Right ventricle myocardium inferior (tissue), 1 donor: ENCODE measurements at regions not wholly inside any gene's neighbourhood (a gene's known extent, or its start where the extent isn't known, plus 50 kb on each side); places are given as distances from the start of the nearest gene placed in this dataset.
"Not testable (repeated sequence)": the region's sequence is repeated elsewhere in the genome, so short reads cannot be mapped to it uniquely, and the experiment has no call there.

ENCODE experiments used
- ATAC-seq: fragments of 200-7000 bp; cut with Tn5 transposase; one replicate; pipeline ENCODE4 v1.9.1; 2020; ENCODE audit warnings: mild to moderate bottlenecking, moderate library complexity
- DNase-seq: peaks from one replicate; pipeline ENCODE4 v3.0.0; 2021; ENCODE audit errors: missing footprints
- intact Hi-C: fragments of 100-400 bp; cut with DNase I; formaldehyde crosslinking; loops from one replicate; pipeline ENCODE4 v1.11.0; 2022
- donor health status: DM: no; HTN: yes; CAD: no; lungs with severe emphysema.

- not testable (repeated sequence) for ATAC-seq, DNase-seq
- intact Hi-C loops, result loop anchor here (2.0 to 5.0 kb wide), 2 partner anchors 57 to 84 kb away; partner anchors contain the start of gene CTNNA1
These were observed 85.4 kb upstream of the CTNNA1 start for GRCh38 chr5:138667782-138668331.

DNA sequence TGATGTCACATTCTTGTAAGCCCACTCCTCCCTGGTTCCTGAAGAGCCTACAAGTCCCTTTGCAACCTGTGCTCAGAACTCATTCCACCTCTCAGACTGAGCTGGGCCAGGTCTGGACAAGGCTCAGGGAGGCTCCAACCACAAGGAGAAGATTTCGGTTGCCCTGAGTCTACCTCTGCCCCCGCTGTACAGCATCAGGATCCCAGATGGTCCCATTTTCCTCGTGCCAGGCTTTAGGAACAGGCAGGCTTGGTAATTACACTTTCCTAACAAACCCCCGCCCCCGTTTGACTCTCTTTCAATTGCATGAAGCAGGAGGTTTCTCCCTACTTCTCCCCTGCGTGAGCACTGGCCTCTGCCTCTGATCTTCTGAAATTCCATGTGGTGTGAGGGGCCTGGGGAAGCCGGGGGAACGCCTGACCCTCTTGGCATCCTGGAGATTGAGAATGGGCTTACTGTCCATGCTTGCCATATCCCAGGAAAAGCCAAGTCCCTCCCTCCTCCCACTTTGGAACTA lies 86.9 kb upstream of the CTNNA1 start:
- no peak for ATAC-seq
- no peak for DNase-seq
- intact Hi-C loops, result loop anchor here (5.0 kb wide), 1 partner anchor 86 kb away; the partner anchor contains the start of gene CTNNA1

DNA sequence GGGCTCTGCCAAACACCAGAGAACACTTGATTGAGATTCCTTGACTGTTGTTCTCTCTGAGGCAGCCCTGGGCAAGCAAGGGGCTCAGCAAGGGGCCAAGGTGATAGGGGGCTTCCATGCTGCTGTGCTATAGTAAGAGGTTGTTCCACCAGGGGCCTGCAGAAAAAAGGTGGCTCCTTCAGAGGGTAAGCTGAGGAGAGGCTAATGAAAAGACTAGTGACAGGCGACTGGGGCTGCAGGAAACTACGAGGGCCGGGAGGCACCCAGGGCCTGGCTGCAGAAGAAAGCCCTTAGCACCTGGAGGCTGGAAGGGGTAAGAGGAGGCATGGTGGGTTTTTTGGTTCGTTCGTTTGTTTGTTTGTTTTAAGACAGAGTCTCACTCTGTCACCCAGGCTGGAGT lies 88.0 kb upstream of the CTNNA1 start:
- ATAC-seq (no peak), DNase-seq (no peak)

DNA sequence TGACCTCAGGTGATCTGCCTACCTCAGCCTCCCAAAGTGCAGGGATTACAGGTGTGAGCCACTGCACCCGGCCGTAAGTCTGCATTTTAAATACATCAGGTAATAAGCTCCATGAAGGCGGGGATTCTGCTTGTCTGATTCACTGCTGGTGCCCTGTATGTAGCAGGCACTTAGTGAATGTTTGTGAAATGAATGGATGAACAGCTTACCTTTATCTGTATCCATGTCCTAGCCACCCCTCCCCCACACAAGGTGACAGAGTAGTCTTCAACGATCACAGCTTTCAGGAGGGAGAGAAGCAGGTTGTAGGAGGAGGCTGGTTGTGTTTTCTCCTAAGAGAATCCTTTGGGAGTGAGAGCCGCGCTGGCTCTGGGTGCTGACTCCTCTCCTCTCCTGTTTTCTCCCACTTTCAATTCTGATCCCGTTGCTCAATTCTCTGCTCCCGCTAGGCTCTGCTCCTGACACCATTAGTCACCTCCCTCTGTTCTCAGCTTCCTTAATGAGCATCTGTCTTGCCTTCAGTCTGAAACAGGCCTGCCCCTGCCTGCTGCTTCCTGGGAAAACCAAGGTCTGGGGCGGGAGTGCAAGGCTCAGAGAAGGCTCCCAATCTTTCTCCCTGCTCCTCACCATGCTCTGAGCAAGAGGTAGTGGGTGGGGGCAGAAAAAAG lies 88.8 kb upstream of the CTNNA1 start:
- intact Hi-C loops, result no loop called here
- DNase-seq (no peak), ATAC-seq (no peak)

More for the DNA sequence above, 88.0 kb upstream of the CTNNA1 start:
- intact Hi-C loops, result loop anchor here (5.0 kb wide), 1 partner anchor 87 kb away; the partner anchor contains the start of gene CTNNA1

DNA sequence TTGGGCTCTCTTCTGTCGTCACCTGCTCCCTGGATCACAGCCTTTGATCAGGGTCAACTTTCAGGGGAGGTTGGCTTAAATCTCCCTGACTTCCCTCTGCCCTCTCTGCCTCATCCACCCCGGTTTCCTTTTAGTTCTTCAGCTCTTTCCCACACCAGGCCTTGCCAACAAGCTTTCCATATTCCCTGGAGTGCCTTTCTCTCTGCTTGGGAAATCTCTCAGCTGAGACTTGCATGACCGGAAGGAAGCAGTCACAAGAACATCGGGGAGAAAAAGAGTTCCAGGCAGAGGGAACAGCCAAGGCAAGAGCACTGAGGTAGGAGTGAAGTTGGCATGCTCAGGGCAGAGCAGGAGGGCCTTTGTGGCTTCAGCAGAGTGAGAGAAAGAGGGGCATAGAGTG lies 88.4 kb upstream of the HSPA9 start:
- ATAC-seq, result no peak
- intact Hi-C loops, result no loop called here
- DNase-seq, result no peak

- DNase-seq (no peak), ATAC-seq (no peak)
- intact Hi-C loops, result no loop called here
These were observed 87.8 kb upstream of the HSPA9 start for GRCh38 chr5:138663009-138663408.

DNA sequence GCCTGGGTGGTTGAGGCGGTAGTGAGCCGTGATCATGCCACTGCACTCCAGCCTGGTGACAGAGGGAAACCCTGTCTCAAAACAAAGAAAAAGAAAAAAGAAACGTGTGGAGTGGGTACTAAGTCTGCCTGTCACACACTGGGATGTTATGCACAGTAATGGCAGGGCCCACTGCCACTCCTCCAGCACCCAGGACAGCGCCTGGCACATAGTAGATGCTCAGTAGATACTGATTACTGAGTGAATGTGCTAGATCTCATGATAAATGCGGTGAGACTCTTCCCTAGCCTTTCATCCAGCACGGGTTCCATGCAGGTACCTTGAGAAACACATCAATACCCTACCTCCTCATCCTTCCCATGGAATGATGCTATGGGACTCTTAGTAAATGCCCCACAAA lies 87.4 kb upstream of the HSPA9 start:
- intact Hi-C loops, result no loop called here
- ATAC-seq, result no peak

DNA sequence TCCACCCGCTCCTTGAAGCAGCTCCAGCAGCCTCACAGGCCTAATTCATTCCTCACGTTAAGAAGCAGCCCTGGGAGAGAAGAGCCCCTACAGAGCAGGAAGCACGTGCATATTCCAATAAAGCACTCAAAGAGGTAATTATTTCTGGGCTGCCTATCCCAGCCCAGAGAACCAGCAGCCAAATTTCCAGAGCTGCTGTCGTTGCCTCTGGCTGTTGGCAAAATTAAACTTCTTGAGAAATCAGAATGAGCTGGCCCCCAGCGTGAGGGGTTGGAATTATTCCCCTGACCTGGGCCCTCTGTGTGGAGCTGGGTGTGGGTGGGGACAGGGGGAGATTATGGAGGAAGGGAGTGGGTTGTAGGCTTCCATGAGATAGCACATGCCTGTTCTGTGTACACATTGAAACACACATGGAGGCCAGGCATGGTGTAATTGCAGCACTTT lies 86.8 kb upstream of the HSPA9 start:
- intact Hi-C loops, result no loop called here
- ATAC-seq, result no peak

More for the DNA sequence above, 87.4 kb upstream of the HSPA9 start:
- DNase-seq, result no peak

DNA sequence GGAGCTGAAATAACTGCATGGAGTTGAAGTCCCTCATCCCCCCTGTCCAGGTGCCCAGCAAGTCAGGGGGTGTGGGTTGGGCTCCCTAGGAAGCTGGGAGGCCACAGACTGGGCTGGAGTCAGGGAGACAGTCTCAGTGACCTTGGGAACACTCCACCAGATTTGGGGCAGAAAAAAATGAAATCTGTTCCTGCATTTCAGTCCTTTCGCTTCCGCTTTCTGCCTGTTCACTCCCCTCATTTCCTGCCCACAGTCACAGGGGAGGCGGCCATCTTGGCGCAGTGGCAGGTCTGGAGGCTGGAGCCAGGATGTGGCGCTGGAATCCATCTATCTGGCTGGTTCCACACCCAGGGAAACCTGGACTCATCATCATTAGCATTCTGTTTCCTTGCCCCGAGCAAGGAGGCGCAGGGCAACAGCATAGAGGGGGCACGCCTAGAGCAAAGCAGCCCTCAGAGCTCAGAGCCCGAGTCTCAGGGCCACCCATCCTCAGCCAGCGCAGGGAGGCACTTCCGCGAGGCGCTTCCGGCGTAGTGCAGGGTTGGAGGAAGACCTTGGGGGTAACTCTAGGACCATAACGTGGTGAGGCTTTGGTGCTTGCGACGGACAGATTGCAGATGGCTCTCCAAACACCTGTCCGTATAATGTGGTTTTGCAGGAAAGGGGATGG lies 86.2 kb upstream of the HSPA9 start:
- intact Hi-C loops, result no loop called here
- ATAC-seq (no peak), DNase-seq (no peak)

More for the DNA sequence above, 86.8 kb upstream of the HSPA9 start:
- DNase-seq, result no peak

DNA sequence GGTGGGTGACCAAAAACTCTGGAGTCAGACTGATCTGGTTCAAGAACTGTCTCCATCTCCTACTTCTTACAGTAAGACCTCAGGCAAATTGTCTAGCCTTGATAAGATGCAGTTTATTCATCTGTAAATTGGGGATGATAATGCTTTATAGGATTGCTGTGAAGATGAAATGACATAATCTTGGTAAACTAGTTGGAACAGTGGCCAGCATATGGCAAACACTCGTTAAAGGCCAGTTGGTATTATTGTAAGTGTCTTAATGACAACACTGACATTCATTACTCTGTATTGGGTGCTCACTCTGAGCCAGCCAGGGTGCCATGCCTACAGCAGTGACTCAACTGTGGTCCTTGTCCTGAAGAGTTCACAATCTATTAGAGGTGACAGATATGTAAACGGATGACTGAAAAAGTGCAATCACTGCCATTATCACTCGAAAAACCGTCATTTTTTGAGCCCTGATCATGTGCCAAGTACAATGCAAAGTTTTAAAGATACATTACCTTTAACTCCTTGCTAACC lies 84.9 kb upstream of the HSPA9 start:
- intact Hi-C loops, result no loop called here
- DNase-seq (no peak), ATAC-seq (no peak)

DNA sequence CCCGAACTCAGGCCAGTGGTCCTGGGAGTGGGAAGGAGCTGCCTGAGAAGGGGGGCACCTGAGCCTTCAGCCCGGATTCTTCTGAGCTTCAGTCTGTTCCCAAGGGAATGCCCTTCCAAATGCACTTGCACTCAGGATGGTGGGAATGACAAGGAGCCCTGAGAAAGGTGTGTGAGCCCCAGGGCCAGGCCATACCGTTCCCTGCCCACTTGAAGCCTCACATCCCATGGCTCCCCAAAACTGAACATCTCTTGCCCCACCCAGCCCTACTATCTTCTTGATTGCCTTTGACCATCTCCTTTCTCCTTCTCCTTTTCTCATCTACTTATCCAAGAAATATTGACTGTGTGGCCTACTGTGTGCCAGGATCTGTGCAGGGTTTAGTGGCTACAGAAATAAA lies 84.4 kb upstream of the HSPA9 start:
- ATAC-seq, result no peak
- intact Hi-C loops, result no loop called here
- no peak for DNase-seq

DNA sequence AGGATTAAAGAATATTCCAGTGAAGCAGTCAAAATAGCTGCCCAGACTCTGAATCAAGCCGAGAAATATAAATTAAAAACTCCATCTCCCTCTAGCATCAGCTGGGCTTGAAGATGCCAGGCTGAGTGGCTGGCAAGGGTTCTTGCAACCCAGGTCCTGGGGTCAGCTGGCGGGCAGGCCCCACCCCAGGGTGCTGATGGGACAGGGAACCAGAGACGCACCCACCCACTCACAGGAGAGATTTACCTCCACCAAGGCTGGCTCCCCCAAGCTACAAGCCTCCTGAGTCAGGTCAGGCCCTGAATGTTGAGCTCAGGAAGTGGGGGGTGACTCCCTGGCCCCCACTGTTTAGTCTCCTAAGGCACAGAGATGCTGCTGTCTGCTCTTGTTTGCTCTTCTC lies 83.9 kb upstream of the HSPA9 start:
- intact Hi-C loops, result no loop called here
- DNase-seq (no peak), ATAC-seq (no peak)

DNA sequence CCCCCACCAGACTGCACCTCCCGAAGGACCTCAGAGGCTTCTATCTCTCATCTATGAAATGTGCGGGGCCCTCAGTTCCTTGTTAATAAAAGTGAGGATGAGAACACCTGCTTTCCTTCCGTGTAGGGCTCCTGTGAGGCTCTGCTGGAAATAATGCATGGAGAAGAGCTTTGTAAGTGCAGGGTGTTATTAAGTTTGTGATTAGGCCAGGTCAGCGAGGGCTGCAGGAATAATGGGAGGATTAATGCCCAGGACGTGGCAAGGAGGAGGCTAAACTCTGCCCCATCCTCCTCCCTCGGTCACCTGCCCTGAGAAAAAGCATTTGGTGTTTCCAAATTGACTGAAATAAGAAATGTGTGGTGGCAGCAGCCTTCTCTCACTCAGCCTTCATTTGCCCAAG lies 83.5 kb upstream of the HSPA9 start:
- ATAC-seq (no peak), DNase-seq (no peak)
- intact Hi-C loops, result no loop called here

DNA sequence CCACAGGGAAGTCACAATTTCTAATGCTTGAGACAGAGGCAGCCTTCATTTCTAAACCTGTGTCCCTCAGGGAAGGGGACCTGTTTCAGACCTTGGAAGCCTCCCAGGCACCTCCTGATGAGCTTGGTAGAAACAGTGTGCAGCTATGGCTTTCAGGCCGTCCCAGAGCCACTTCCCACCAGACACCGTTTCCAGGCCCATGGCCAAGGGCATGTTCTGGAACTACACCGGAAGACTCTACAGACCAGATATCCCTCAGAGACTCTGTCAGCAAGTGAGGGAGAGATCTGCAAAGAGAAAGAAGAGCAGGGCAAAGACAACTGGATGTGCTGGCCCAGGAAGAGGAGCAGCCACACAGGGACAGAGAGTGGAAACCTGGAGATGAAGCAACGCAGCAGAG lies 82.2 kb upstream of the HSPA9 start:
- intact Hi-C loops, result no loop called here
- DNase-seq, result no peak
- ATAC-seq, result peak; percentile 54

DNA sequence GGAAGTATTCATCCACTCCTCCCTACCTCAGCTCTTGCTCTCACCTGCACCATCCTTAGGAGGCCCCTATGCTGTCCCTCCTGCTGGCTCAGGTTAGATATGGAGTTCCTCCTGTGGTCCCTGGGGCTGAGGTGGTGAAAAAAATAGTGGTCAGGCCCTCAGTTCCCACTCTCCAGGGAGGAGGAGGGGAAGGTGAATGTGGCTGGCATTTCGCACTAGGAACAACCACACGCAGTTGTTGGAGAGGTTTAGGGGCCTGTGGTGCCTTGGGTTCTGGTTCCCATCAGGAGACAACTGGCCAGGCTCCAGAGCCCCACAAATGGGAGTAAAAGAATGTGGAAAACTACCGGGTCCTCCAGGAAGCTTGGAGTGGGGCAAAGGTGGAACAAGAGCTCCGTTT lies 81.7 kb upstream of the HSPA9 start:
- ATAC-seq (no peak), DNase-seq (no peak)
- intact Hi-C loops, result no loop called here

GRCh38 chr5:138655530-138656190 lies 80.5 kb upstream of the HSPA9 start:
- no peak for DNase-seq

DNA sequence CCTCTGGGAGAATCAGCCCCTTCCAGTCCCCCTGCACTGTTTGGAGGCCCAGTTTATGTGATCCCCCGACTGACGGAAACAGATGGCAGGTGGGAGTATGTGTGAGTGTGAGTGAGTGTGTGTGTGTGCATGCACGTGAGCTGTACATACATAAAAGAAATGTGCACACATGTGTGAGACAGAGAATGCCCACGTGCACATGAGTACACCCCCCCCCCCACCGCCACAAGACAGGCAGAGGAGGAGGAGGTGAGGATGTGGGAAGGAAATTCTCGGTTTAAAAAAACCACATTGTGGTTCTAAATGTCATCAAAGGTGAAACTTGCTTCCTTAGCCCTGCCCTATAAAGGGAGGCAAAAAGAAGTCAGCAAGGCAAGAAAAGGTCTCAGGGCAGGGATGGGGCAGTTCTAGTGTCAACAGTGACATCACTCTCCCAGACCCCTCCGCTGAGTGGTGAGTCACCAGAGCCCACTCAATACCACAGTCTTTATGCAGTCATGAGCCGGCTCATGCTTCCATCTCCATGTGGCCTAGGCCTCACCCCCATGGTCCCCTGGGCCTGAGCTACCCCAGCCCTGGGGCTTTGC lies 79.2 kb upstream of the HSPA9 start:
- ATAC-seq (no peak), DNase-seq (no peak)
- intact Hi-C loops, result no loop called here

More at GRCh38 chr5:138655530-138656190, 80.5 kb upstream of the HSPA9 start:
- no peak for ATAC-seq
- intact Hi-C loops, result no loop called here

DNA sequence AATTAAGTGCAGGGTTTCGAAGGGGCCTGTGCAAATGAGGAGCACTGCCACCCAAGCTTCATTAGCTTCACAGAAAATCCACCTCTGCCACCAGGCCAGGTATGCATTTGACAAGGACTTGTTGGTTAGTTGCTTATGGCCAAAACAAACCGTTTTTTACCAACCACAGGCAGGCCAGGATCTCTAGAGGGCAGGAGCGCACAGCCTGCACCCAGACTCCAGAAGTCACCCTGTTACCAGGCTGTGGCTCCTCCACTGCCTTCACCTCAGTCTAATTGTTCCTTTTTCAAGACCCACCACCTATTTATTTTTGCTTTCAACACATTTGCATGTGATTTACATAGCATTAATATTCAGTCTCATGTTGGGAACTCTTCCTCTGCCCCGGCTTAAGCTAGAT lies 78.3 kb upstream of the HSPA9 start:
- DNase-seq (no peak), ATAC-seq (no peak)
- intact Hi-C loops, result no loop called here

DNA sequence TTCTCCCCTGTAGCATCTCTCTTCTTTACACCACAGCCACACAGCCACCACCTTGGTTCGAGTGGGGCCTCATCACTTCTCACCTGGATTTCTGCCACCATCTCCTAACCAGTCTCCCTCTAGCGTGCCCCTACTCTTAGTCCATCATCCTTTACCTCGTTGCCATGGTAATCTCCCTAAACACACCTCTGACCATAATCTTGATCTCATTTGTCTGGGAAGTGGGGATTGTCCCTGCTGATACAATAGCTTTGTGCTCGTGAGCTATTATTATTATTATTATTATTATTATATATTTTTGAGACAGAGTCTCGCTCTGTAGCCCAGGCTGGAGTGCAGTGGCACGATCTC lies 76.5 kb upstream of the HSPA9 start:
- ATAC-seq (no peak), DNase-seq (no peak)
- intact Hi-C loops, result no loop called here
